ENCODE measurements at regions not wholly inside any gene's neighbourhood (a gene's known extent, or its start where the extent isn't known, plus 50 kb on each side); places are given as distances from the start of the nearest gene placed in this dataset.
"Not testable (repeated sequence)": the region's sequence is repeated elsewhere in the genome, so short reads cannot be mapped to it uniquely, and the experiment has no call there.

- H3K9me3 ChIP-seq (ENCODE audit: control insufficient read depth, insufficient read depth, low read length); H3K9ac ChIP-seq (ENCODE audit: low read depth, low read length); H3K36me3 ChIP-seq (ENCODE audit: insufficient read depth, low read length): not testable (repeated sequence)
- peaks cover 30% of the 10 kb centered on the region for H3K4me1 ChIP-seq (ENCODE audit: insufficient read depth, low read length)
These were observed 159.4 kb downstream of the SKIDA1 start for GRCh38 chr10:21366108-21366507.

GRCh38 chr10:21364196-21365114, 161.0 kb downstream of the SKIDA1 start:
- peaks cover 30% of the 10 kb centered on the region for H3K4me1 ChIP-seq (ENCODE audit: insufficient read depth, low read length)
- H3K36me3 ChIP-seq (ENCODE audit: insufficient read depth, low read length), result no peaks in the 10 kb centered on the region
- no peaks in the 10 kb centered on the region for H3K9me3 ChIP-seq (ENCODE audit: control insufficient read depth, insufficient read depth, low read length)
- H3K9ac ChIP-seq (ENCODE audit: low read depth, low read length), result peak overlapping the region; percentile 7; the same call in 1 of the 2 replicates

- Histone ChIP-seq H3K9me3 (ENCODE audit: control insufficient read depth, insufficient read depth, low read length) (no peaks in the 10 kb centered on the region), H3K4me1 (ENCODE audit: insufficient read depth, low read length) (peaks cover 30% of the 10 kb centered on the region), H3K36me3 (ENCODE audit: insufficient read depth, low read length) (no peaks in the 10 kb centered on the region), H3K9ac (ENCODE audit: low read depth, low read length) (peak overlapping the region; percentile 7; the same call in 1 of the 2 replicates)
These were observed 161.8 kb downstream of the SKIDA1 start for GRCh38 chr10:21363731-21364104.

GRCh38 chr10:21363092-21363730, 162.3 kb downstream of the SKIDA1 start:
- Histone ChIP-seq H3K36me3 (ENCODE audit: insufficient read depth, low read length) (no peaks in the 10 kb centered on the region), H3K9me3 (ENCODE audit: control insufficient read depth, insufficient read depth, low read length) (no peaks in the 10 kb centered on the region), H3K4me1 (ENCODE audit: insufficient read depth, low read length) (peaks cover 30% of the 10 kb centered on the region), H3K9ac (ENCODE audit: low read depth, low read length) (peak overlapping the region; percentile 7; the same call in 1 of the 2 replicates)

GRCh38 chr10:21359202-21359601, 166.3 kb downstream of the SKIDA1 start:
- Histone ChIP-seq H3K9ac (ENCODE audit: low read depth, low read length) (no peak overlapping the region), H3K36me3 (ENCODE audit: insufficient read depth, low read length) (no peaks in the 10 kb centered on the region), H3K4me1 (ENCODE audit: insufficient read depth, low read length) (peaks cover 22% of the 10 kb centered on the region), H3K9me3 (ENCODE audit: control insufficient read depth, insufficient read depth, low read length) (no peaks in the 10 kb centered on the region)

- H3K4me1 ChIP-seq (ENCODE audit: insufficient read depth, low read length), result no peaks in the 10 kb centered on the region
- H3K36me3 ChIP-seq (ENCODE audit: insufficient read depth, low read length), result no peaks in the 10 kb centered on the region
- H3K9ac ChIP-seq (ENCODE audit: low read depth, low read length), result no peak overlapping the region
- H3K9me3 ChIP-seq (ENCODE audit: control insufficient read depth, insufficient read depth, low read length), result no peaks in the 10 kb centered on the region
These were observed 169.9 kb downstream of the SKIDA1 start for GRCh38 chr10:21355591-21356011.

GRCh38 chr10:21352886-21353285, 172.6 kb downstream of the SKIDA1 start:
- Histone ChIP-seq H3K4me1 (ENCODE audit: insufficient read depth, low read length) (peaks cover 6% of the 10 kb centered on the region), H3K9me3 (ENCODE audit: control insufficient read depth, insufficient read depth, low read length) (no peaks in the 10 kb centered on the region), H3K9ac (ENCODE audit: low read depth, low read length) (no peak overlapping the region), H3K36me3 (ENCODE audit: insufficient read depth, low read length) (no peaks in the 10 kb centered on the region)

- not testable (repeated sequence) for H3K9ac ChIP-seq (ENCODE audit: low read depth, low read length); H3K4me1 ChIP-seq (ENCODE audit: insufficient read depth, low read length); H3K36me3 ChIP-seq (ENCODE audit: insufficient read depth, low read length); H3K9me3 ChIP-seq (ENCODE audit: control insufficient read depth, insufficient read depth, low read length)
These were observed 173.9 kb downstream of the SKIDA1 start for GRCh38 chr10:21351594-21351993.

- no peaks in the 10 kb centered on the region for H3K36me3 ChIP-seq (ENCODE audit: insufficient read depth, low read length)
- H3K9ac ChIP-seq (ENCODE audit: low read depth, low read length), result no peak overlapping the region
- 0 out of 2 replicates have a peak, but pooled peaks cover 3% of the 10 kb centered on the region for H3K9me3 ChIP-seq (ENCODE audit: control insufficient read depth, insufficient read depth, low read length)
- peaks cover 11% of the 10 kb centered on the region for H3K4me1 ChIP-seq (ENCODE audit: insufficient read depth, low read length)
These were observed 175.6 kb downstream of the SKIDA1 start for GRCh38 chr10:21349912-21350286.

GRCh38 chr10:21347785-21348170, 177.7 kb downstream of the SKIDA1 start:
- Histone ChIP-seq H3K9ac (ENCODE audit: low read depth, low read length) (no peak overlapping the region), H3K4me1 (ENCODE audit: insufficient read depth, low read length) (peaks cover 16% of the 10 kb centered on the region)

GRCh38 chr10:21347043-21347784, 178.3 kb downstream of the SKIDA1 start:
- Histone ChIP-seq H3K36me3 (ENCODE audit: insufficient read depth, low read length) (no peaks in the 10 kb centered on the region), H3K9me3 (ENCODE audit: control insufficient read depth, insufficient read depth, low read length) (0 out of 2 replicates have a peak, but pooled peaks cover 3% of the 10 kb centered on the region), H3K4me1 (ENCODE audit: insufficient read depth, low read length) (peaks cover 16% of the 10 kb centered on the region), H3K9ac (ENCODE audit: low read depth, low read length) (no peak overlapping the region)

More at GRCh38 chr10:21347785-21348170, 177.7 kb downstream of the SKIDA1 start:
- Histone ChIP-seq H3K36me3 (ENCODE audit: insufficient read depth, low read length) (no peaks in the 10 kb centered on the region), H3K9me3 (ENCODE audit: control insufficient read depth, insufficient read depth, low read length) (0 out of 2 replicates have a peak, but pooled peaks cover 3% of the 10 kb centered on the region)

GRCh38 chr10:21343087-21343486, 182.4 kb downstream of the SKIDA1 start:
- Histone ChIP-seq H3K9ac (ENCODE audit: low read depth, low read length) (no peak overlapping the region), H3K36me3 (ENCODE audit: insufficient read depth, low read length) (no peaks in the 10 kb centered on the region), H3K4me1 (ENCODE audit: insufficient read depth, low read length) (peaks cover 10% of the 10 kb centered on the region), H3K9me3 (ENCODE audit: control insufficient read depth, insufficient read depth, low read length) (0 out of 2 replicates have a peak, but pooled peaks cover 3% of the 10 kb centered on the region)

- H3K36me3 ChIP-seq (ENCODE audit: insufficient read depth, low read length); H3K4me1 ChIP-seq (ENCODE audit: insufficient read depth, low read length); H3K9me3 ChIP-seq (ENCODE audit: control insufficient read depth, insufficient read depth, low read length); H3K9ac ChIP-seq (ENCODE audit: low read depth, low read length): not testable (repeated sequence)
These were observed 183.0 kb downstream of the SKIDA1 start for GRCh38 chr10:21342499-21342898.

- Histone ChIP-seq H3K36me3 (ENCODE audit: insufficient read depth, low read length) (no peaks in the 10 kb centered on the region), H3K4me1 (ENCODE audit: insufficient read depth, low read length) (peaks cover 19% of the 10 kb centered on the region)
These were observed 185.2 kb downstream of the SKIDA1 start for GRCh38 chr10:21340331-21340730.

More at GRCh38 chr10:21340331-21340730, 185.2 kb downstream of the SKIDA1 start:
- no peak overlapping the region for H3K9ac ChIP-seq (ENCODE audit: low read depth, low read length)
- H3K9me3 ChIP-seq (ENCODE audit: control insufficient read depth, insufficient read depth, low read length), result no peaks in the 10 kb centered on the region
